Thyroid gland (tissue), 4 donors: ENCODE measurements at regions not wholly inside any gene's neighbourhood (a gene's known extent, or its start where the extent isn't known, plus 50 kb on each side); places are given as distances from the start of the nearest gene placed in this dataset.

Experiments used
- POLR2A ChIP-seq, 2 donors: fragments of 450-650 bp; IDR thresholded peaks; one replicate each; pipeline ENCODE4 v1.6.1; 2017; ENCODE audit warnings: antibody characterized with exemption in 2 of 2, mild to moderate bottlenecking in 2 of 2, moderate library complexity in 1 of 2
- TF ChIP-seq, protein P1 (sequence below), 6 experiments: fragments of 200-600 bp in 3 of 6; fragments of 450-650 bp in 3 of 6; sonication (generic) in 3 of 6; IDR thresholded peaks; one replicate each; pipeline ENCODE4 v1.5.1; 2016 to 2019; ENCODE audit warnings: antibody characterized with exemption in 6 of 6, mild to moderate bottlenecking in 2 of 6, inconsistent platforms in 1 of 6, moderate library complexity in 1 of 6

DNA sequence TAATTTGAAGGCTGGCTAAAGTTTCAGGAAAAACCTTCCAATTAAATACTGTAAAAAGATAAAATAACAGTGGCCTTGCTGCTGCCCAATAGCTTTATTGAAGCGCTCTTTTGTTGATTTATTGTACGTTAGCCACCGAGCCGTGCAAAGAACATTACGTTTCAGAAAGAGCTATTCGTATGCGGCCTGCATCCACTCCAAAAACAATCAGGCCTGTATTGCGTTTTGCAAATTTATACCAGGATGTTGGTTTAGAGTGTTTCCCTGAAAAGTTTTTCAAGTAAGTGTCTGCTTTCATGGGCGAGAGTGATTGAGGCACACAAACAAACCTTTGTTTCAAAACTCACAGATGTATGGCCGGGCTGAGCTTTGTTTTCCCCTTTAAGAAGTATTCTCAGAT lies 257.2 kb upstream of the SALL3 start:
- TF ChIP-seq, protein P1, sequence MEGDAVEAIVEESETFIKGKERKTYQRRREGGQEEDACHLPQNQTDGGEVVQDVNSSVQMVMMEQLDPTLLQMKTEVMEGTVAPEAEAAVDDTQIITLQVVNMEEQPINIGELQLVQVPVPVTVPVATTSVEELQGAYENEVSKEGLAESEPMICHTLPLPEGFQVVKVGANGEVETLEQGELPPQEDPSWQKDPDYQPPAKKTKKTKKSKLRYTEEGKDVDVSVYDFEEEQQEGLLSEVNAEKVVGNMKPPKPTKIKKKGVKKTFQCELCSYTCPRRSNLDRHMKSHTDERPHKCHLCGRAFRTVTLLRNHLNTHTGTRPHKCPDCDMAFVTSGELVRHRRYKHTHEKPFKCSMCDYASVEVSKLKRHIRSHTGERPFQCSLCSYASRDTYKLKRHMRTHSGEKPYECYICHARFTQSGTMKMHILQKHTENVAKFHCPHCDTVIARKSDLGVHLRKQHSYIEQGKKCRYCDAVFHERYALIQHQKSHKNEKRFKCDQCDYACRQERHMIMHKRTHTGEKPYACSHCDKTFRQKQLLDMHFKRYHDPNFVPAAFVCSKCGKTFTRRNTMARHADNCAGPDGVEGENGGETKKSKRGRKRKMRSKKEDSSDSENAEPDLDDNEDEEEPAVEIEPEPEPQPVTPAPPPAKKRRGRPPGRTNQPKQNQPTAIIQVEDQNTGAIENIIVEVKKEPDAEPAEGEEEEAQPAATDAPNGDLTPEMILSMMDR (IDR thresholded peaks at IDR 0.05), result no peak
- TF ChIP-seq POLR2A (IDR thresholded peaks at IDR 0.05), result no peak
